GM13977 (cell line): ENCODE measurements at regions not wholly inside any gene's neighbourhood (a gene's known extent, or its start where the extent isn't known, plus 50 kb on each side); places are given as distances from the start of the nearest gene placed in this dataset.
"Not testable (repeated sequence)": the region's sequence is repeated elsewhere in the genome, so short reads cannot be mapped to it uniquely, and the experiment has no call there.

Experiments used
- DNase-seq: peaks from one replicate; pipeline ENCODE4 v3.0.0; 2012; ENCODE audit warnings: low spot score
- in situ Hi-C: fragments of 300-500 bp; cut with MboI; formaldehyde crosslinking; loops from one replicate; pipeline ENCODE4 v1.12.0; 2022; ENCODE audit warnings: low sequenced_read_pairs, low pct_unique_long_range_greater_than_20kb, mixed read lengths, inconsistent platforms; ENCODE audit not compliant: unreplicated experiment
- TF ChIP-seq, protein P1 (sequence below): IDR thresholded peaks from 2 replicates; pipeline ENCODE4 v1.5.1; 2012; ENCODE audit warnings: mild to moderate bottlenecking, control low read depth; ENCODE audit not compliant: insufficient read depth; ENCODE audit errors: extremely low read depth, missing control alignments

- in situ Hi-C loops: no loop called here
- no peak for DNase-seq
- TF ChIP-seq, protein P1, sequence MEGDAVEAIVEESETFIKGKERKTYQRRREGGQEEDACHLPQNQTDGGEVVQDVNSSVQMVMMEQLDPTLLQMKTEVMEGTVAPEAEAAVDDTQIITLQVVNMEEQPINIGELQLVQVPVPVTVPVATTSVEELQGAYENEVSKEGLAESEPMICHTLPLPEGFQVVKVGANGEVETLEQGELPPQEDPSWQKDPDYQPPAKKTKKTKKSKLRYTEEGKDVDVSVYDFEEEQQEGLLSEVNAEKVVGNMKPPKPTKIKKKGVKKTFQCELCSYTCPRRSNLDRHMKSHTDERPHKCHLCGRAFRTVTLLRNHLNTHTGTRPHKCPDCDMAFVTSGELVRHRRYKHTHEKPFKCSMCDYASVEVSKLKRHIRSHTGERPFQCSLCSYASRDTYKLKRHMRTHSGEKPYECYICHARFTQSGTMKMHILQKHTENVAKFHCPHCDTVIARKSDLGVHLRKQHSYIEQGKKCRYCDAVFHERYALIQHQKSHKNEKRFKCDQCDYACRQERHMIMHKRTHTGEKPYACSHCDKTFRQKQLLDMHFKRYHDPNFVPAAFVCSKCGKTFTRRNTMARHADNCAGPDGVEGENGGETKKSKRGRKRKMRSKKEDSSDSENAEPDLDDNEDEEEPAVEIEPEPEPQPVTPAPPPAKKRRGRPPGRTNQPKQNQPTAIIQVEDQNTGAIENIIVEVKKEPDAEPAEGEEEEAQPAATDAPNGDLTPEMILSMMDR: no peak
Measured at GRCh38 chr4:169335331-169335730, 64.6 kb upstream of the SH3RF1 start.

DNA sequence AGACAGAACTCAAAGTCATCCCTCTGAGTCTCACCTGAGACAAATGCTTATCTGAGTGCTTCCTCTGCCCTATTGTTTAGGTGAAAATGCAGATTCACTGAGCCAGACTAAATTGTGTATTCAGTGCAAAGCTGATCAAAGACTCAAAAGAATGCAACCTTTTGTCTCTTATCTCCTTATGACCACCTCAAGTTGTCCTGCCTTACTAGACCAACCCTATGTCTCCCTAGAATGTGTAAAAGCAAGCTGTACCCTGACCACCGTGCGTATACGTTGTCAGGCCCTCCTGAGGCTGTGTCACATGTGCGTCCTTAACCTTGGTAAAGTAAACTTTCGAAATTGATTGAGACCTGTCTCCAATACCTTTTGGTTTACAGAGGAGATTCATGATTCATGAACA is 63.6 kb upstream of the SH3RF1 start:
- in situ Hi-C loops: no loop called here
- TF ChIP-seq, protein P1: no peak
- no peak for DNase-seq

GRCh38 chr4:169333265-169333664 is 62.5 kb upstream of the SH3RF1 start:
- in situ Hi-C loops: no loop called here
- TF ChIP-seq, protein P1: no peak
- DNase-seq: no peak

GRCh38 chr4:169332583-169332982 is 61.8 kb upstream of the SH3RF1 start:
- in situ Hi-C loops: no loop called here
- TF ChIP-seq, protein P1: no peak
- DNase-seq: no peak

DNA sequence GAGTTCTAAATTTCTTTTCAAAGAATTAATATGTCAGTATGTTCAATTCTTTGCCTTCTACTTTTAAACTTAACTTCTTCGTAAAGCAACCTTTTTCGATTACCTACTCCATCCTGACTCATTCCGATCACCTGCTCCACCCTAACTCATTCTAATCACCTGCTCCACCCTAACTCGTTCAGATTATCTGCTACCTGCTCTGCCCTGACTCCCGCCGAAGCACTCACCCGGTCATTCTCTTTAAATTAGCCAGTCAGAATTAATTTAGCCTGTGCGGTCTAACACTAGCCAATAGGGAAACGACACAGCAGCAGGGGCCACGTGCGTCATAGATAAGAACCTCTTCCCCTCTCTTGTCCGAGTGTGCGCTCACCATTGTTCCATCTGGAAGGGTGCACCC is 60.1 kb upstream of the SH3RF1 start:
- in situ Hi-C loops: no loop called here
- no peak for DNase-seq
- TF ChIP-seq, protein P1: no peak

- no peak for DNase-seq
- in situ Hi-C loops: no loop called here
- TF ChIP-seq, protein P1: no peak
Measured at GRCh38 chr4:169330095-169330494, 59.3 kb upstream of the SH3RF1 start.

- TF ChIP-seq, protein P1: no peak
- in situ Hi-C loops: no loop called here
- DNase-seq: no peak
Measured at GRCh38 chr4:169327951-169328350, 57.2 kb upstream of the SH3RF1 start.

GRCh38 chr4:169323925-169324324 is 53.2 kb upstream of the SH3RF1 start:
- in situ Hi-C loops, DNase-seq: not testable (repeated sequence)

- DNase-seq, in situ Hi-C loops: not testable (repeated sequence)
Measured at GRCh38 chr4:169322833-169323232, 52.1 kb upstream of the SH3RF1 start.
